ENCODE measurements at regions not wholly inside any gene's neighbourhood (a gene's known extent, or its start where the extent isn't known, plus 50 kb on each side); places are given as distances from the start of the nearest gene placed in this dataset.

DNA sequence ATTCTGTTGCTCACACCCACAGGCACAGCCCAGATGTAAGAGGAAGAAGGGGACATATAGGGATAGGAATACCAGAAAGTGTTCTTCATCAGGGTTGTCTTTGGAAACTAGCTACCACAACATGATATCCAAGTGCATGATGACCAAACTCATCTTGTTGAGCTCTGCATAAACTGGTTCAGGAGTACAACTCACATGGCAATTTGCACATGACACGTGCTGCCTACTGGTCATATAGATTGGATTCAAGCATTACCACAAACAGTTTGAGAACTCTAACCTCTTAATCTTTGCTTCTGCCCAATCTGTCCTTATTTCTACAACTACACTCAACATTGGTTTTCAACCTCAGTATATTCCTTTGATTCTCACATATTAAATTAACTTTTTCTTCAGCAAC lies 184.7 kb upstream of the PCSK2 start:
- TF ChIP-seq, protein P1, sequence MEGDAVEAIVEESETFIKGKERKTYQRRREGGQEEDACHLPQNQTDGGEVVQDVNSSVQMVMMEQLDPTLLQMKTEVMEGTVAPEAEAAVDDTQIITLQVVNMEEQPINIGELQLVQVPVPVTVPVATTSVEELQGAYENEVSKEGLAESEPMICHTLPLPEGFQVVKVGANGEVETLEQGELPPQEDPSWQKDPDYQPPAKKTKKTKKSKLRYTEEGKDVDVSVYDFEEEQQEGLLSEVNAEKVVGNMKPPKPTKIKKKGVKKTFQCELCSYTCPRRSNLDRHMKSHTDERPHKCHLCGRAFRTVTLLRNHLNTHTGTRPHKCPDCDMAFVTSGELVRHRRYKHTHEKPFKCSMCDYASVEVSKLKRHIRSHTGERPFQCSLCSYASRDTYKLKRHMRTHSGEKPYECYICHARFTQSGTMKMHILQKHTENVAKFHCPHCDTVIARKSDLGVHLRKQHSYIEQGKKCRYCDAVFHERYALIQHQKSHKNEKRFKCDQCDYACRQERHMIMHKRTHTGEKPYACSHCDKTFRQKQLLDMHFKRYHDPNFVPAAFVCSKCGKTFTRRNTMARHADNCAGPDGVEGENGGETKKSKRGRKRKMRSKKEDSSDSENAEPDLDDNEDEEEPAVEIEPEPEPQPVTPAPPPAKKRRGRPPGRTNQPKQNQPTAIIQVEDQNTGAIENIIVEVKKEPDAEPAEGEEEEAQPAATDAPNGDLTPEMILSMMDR (IDR thresholded peaks at IDR 0.05; ENCODE audit: control extremely low read depth, extremely low read depth, low read depth, missing control alignments), result no peak
- no peak for DNase-seq (ENCODE audit: extremely low spot score)
- ChIA-PET POLR2A (no interaction called here), CTCF (no interaction called here)

DNA sequence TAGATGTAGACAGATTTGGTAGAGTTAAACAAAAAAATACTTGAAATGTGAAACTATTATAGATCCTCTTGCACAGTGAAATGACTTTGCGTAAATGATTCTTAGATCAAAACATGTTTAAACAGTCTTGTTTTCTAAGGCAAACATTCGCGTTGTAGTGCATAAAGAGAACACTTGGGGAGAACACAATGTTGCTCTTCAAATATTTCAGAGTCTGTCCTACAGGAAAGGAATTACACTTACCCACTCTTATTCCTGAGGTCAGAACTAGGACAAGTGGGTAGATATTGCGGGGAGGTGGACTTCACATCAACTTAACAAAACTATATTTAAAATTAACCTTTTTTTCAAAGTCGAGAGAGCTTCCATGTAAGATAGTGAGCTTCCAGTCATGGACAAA lies 183.5 kb upstream of the PCSK2 start:
- POLR2A ChIA-PET, result no interaction called here
- DNase-seq (ENCODE audit: extremely low spot score), result no peak
- CTCF ChIA-PET, result no interaction called here
- TF ChIP-seq, protein P1 (IDR thresholded peaks at IDR 0.05; ENCODE audit: control extremely low read depth, extremely low read depth, low read depth, missing control alignments), result no peak

DNA sequence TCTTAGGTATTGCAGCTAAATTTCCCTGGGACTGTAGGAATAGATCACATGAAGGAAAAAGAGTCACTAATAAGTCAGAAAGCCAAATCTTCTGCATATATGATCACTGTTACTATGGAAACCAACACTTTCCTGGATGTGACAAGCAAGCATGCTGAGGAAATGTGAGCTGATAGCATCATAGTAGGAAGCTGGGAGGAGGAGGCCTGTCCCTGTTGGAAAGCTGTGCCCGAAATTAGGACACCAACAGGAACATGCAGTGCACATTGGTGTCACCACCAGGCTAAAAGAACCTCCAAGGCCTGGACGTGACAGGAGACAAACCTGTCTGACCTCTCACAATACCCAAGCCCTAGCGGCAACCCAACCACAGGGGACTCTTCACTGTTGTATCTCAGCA lies 181.9 kb upstream of the PCSK2 start:
- ChIA-PET POLR2A (no interaction called here), CTCF (no interaction called here)
- TF ChIP-seq, protein P1 (IDR thresholded peaks at IDR 0.05; ENCODE audit: control extremely low read depth, extremely low read depth, low read depth, missing control alignments), result no peak
- no peak for DNase-seq (ENCODE audit: extremely low spot score)

GRCh38 chr20:17059465-17059864 lies 167.4 kb upstream of the PCSK2 start:
- POLR2A ChIA-PET, result no interaction called here
- TF ChIP-seq, protein P1 (IDR thresholded peaks at IDR 0.05; ENCODE audit: control extremely low read depth, extremely low read depth, low read depth, missing control alignments), result no peak
- DNase-seq (ENCODE audit: extremely low spot score), result no peak
- CTCF ChIA-PET, result interaction anchor here (1.5 kb wide), 1 partner anchor 21 kb away, joined by 3 read pairs; no protein-coding TSS in a partner anchor

DNA sequence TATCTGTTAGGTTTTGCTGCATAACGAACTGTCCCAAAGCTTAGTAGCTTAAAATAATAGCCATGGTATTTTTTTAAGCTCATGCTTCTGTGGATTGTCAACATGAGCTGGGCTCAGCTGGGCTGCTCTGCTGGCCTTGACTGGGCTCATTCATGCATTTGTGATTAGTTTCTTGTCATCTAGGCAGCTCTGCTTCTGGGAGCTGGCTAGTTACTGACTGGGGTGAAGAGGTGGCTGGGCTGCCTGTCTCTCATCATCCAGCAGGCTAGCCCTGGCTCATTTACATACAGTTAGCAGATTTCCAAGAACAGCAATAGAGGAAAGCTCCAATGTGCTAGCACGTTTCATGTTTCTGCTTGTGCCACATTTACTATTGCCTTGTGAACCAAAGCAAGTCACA lies 165.1 kb upstream of the PCSK2 start:
- ChIA-PET CTCF (no interaction called here), POLR2A (no interaction called here)
- no peak for DNase-seq (ENCODE audit: extremely low spot score)
- TF ChIP-seq, protein P1 (IDR thresholded peaks at IDR 0.05; ENCODE audit: control extremely low read depth, extremely low read depth, low read depth, missing control alignments), result no peak

DNA sequence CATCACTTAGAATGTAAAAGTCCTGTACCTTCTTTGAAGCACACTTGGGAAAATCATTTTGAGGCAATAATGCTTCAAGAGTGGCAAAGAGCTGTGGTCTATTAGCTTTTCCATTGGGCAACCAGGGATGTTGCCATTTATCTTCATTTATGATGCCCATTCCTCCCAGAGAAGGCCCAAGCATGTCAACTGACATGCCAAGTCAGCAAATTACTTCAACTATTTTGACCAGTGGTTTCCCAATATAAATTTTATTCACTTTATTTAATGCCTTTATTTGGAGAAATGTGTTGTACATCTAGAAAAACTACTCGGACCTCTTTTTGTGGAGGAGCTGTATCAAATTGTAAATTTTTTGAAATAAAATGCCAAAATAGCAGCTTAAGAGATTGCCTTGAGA lies 164.1 kb upstream of the PCSK2 start:
- POLR2A ChIA-PET, result no interaction called here
- CTCF ChIA-PET, result interaction anchor here (1.2 kb wide), 1 partner anchor 10 kb away, joined by 3 read pairs; no protein-coding TSS in a partner anchor
- DNase-seq (ENCODE audit: extremely low spot score), result no peak

More for the DNA sequence above, 164.1 kb upstream of the PCSK2 start:
- TF ChIP-seq, protein P1 (IDR thresholded peaks at IDR 0.05; ENCODE audit: control extremely low read depth, extremely low read depth, low read depth, missing control alignments), result no peak

All from GM10248 (cell line).